ENCODE measurements at regions not wholly inside any gene's neighbourhood (a gene's known extent, or its start where the extent isn't known, plus 50 kb on each side); places are given as distances from the start of the nearest gene placed in this dataset.

DNA sequence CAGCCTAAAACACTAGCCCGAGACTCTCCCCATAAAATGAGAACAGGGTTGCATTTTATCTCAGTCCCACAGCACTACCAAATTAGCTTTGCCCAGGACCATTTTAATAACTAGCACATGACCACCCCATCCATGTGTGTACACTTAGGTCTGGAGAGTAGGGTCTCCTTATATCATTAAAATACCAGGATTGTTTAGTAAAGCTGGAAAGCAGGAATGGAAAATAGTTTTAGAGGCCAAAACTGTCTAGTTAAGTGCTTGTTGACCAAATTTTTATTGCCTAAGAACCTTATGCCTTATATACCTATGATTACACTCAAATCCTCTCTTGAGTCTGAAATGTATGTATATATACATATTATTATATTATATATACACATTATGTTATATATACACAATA, 608.4 kb downstream of the HDGFL1 start:
- DNase-seq, result no peak

DNA sequence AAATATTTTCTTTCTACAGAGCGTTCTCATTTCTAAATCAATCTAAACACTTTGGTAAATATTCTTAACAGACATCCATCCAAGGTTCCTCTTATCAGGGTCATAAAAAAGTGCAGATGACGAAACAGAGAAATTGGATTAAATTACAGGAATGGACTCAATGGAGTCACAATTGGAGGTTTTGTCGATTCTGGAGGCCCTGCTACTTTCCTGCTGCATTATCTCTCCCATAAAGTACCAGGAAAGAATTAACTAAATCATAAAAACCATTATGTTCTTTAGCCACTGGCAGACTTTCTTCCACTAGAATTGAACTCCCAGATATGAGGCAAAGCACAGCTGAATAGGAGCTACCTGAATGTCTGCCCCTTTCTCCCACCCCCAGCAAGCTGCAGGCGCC, 610.6 kb downstream of the HDGFL1 start:
- DNase-seq, result no peak

DNA sequence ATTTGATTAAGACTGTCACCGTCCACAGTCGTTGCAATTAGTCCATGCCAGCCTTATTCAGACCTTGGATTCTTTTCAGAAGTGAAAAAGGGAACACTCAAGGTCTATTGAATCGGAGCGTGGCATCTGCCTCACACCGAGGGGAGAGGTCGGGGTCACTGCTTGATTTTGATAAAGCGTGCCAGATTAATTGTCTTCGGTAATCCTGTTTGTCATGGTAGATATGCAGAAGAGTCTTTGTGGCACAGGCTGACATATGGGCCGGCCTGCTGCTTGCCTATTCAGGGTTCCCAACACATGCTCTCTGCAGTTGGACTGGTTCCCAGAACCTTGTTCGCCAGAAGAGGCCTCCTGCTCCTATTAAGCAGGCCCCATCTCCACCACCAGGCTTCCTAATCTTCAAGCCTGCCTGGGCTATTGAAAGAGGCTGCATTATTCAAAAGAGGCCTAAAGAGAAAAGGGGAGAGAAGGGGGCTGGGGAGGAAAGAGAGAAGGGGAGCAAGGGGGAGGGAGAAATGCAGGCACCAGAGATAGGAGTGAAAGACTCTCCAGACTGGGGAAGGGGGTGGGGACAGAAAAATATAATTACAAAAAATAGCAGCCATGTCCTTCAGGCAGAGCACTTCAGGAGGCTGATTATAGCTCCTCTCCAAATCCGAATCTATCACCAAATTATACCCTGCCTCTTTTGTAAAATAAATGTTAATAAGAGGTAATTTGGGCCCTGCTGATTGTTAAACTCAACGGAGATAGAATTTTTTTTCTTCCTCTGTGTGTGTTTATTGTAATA, 611.3 kb downstream of the HDGFL1 start:
- DNase-seq, result no peak

DNA sequence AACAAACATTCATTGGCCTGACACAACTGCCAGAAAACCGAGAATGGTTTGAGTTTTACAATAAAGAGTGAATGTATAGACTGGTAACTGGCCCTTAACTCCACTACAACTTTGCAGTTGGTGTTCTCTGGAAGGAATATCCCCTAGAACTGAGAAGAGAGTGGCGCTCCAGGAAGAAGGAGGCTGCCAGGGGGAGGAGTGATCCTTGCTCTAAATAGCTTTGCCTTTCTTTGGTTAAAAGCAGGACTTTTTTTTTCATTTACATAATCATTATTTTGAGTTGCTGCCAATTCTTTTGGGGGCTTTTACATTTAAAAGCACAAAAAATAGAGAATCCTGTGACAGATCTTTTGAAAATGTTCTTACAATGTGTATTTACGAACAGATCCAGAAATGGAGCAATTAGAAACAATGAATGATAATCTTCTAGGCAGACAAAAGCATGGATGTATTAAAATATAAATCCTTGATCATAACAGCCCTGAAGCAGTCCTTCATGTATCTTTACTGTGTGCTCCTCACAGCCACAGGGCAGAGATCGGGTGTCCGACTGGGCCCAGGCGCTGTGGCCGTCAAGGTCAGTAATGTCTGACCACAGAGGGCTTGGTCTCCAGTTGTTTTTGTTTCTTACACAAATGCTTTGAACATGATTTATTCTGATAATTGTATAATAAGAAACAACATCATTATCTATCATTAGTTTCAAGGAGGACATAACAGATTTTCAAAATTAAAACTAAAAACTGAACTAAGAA, 612.2 kb downstream of the HDGFL1 start:
- DNase-seq, result no peak

DNA sequence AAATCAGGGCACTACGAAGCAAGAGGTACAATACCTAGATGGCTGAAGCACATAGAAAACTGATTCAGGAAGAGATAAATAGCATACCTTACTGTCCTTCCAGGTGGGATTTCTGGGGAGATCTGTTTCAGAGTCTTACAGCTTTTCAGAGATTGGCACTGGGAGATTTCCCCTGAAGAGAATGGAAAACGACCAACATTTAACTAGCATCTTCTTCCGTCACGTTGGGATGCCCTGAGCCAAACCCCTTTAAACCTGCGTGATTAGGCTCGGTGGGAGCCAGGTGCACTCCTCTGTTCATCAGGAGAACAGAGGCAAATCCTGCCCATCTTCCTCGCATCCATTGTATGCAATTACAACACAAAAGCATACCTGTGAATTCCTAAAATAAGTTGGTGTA, 614.5 kb downstream of the HDGFL1 start:
- no peak for DNase-seq

DNA sequence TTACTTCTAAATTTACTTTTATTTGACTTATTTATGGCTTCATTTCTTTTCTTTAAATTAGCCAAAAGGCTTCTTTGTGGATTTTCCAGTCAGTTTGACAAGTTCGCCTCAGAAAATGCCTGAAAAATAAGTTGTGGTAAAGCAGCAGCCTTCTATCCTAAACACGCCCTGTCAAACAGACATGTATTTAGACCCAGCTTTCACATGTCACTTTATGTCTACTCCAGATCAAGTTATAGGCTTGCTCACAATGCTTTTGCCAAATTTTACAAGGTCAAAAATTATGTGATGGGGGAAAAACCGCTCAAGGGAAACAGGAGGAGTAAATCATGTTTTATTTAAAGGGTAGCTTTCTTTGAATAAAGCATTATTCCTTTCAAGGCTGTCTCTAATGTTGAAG, 615.0 kb downstream of the HDGFL1 start:
- no peak for DNase-seq

DNA sequence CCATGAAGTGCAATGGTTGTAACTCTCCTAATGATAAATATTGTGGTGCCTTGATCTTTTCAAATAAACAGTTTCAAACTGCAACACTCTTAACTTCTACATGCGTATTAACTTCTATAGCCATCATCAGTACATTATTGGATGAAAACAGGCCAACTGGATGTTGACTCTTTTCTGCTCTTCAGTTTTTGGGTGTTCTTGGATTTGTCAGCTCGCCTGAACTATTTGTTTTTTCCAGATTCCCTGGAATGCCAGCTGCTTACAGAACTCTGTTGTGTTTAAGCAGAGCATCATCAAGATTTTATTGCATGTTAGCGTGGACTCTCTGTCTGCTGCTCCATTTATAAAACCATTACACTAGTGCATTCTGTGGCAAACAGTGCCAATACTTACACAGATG, 626.1 kb downstream of the HDGFL1 start:
- no peak for DNase-seq

DNA sequence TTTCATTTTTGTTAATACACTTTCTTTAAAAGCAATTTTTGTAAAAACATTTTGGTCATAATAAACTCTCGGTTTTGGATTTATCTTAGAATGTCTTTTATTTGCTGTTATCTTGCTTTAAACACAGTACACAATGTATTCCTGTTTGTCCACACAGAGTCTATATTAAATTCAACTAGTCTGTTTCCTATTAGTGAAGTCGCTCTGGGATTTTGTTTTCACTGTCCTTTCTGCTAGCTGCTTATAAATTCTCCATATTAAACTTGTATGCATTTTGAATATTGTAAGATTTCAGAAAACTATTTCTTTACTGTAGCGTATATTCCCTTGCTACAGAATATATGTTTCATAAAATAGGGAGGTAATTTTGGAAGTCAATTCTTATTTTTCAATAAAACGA, 630.2 kb downstream of the HDGFL1 start:
- DNase-seq, result no peak

DNA sequence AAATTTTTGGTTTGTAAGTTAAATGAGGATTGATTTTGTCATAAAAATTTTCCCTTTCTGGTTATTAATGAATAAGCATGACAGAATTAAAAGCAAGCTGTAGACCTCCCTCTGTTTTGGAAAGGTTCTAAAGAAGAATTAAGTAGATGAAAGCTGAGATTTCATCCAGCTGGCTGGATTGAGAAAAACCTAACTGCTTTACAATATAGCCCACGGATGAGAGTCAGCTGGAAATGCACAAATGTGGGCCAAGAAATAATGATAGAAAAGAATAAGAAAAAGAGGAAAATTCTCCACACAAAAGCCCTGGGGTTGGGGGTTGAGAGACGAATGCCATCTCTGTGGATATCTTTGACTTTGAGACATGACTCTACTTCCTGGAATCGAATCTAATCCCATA, 631.6 kb downstream of the HDGFL1 start:
- DNase-seq, result no peak

DNA sequence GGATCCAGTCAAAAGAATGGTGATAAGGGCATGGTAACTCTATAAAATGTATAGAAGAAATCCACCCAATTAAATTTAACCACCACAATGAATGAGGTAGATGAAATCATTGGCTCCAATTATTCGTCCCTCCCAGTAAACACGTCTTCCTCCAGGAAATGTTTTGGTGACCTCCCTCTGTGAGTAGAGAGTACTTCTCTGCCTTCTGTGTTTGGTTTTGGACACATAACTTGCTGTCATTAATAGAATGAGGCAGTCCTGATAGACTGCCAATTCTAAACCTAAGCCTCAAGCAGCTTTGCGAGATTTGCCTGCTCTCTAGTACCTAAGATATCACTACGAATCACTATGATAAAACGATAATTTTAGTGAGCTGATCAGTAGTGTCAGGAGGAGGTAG, 632.8 kb downstream of the HDGFL1 start:
- no peak for DNase-seq

DNA sequence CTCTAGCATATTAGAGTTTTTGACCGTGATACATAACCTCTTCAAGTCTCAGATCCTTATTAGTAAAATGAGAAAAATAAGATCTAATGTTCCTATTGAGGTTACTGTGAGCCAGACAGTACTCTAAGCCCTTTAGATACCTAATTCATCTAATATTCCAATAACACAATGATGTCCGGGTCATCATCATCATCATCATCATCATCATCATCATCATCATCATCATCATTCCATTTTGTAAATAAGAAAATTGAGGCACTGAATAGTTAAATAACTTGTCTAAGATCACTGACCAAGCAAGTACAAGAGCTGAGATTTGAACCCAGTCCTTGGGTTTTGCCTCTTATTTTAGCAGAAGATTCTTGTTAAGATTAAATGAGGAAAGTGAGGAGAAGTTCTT, 643.0 kb downstream of the HDGFL1 start:
- no peak for DNase-seq

DNA sequence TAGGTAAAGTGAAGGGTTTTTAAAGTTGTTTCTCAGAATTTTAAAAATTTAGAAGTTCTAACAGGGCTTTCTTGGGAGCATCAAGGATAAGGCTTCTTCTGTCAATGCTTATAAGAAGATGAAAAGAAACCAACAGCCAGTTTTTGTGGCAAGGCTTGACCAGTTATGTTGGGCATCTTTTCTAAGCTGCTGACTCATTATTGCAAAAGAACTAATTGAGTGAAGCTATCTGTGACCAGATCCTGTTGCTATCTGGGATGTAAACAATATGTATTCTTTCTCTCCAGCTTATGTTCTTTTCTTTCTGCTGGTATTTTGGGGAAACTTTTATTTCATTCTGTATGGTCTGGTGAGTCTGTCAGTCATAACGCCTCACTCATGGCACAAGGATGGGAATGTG, 643.8 kb downstream of the HDGFL1 start:
- no peak for DNase-seq

DNA sequence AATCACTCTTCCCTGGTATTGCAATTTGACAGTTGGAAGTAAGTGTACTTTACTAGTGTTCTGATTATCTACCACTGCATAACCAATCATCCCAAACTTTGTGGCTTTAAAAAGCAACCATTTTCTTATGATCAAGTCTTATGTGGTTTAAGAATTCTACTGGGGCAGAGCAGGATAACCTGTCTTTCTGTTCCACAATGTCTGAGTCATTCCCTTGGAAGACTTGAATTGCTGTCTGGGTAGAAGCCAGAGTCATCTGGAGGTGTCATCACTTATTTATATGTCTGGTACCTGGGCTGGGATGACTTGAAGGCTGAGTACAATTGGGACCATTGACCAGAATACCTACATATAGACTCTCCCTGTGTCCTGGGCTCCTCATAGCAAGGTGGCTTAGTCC, 644.3 kb downstream of the HDGFL1 start:
- DNase-seq, result no peak

DNA sequence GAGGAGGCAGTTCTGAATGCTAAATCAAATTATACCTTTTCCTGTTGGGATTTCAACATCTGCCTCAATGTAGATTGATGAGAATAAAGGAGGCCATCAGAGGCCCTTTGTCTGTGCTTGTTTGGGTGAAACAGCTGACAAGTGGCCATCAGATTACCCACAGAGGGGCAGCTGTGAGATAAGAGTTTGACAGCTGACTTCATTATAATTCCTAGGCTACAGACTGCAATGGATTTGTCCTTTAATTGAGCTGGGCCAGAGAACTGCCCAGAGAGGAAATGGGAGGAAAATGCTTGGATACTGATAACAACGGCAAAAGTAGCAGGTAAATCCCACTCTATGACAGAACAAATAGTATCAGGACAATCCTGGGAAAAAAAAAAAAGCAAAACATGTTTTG, 649.4 kb downstream of the HDGFL1 start:
- DNase-seq, result no peak

DNA sequence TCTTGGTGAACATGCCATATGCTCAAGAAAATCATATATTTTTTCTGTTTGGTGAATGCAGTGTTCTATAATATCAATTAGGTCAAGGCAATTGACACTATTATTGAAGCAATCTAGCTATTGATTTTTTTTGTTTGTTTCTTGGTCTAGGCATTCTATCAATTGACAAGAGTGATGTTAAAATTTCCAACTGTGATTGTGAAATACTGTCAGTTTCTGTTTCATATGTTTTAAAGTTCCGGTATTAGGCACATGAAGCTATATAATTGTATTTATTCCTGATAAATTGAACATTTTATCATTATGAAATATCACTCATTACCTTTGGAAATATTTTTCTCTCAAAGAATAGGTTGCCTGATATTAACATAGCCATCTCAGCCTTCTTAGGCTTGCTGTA, 653.4 kb downstream of the HDGFL1 start:
- no peak for DNase-seq

DNA sequence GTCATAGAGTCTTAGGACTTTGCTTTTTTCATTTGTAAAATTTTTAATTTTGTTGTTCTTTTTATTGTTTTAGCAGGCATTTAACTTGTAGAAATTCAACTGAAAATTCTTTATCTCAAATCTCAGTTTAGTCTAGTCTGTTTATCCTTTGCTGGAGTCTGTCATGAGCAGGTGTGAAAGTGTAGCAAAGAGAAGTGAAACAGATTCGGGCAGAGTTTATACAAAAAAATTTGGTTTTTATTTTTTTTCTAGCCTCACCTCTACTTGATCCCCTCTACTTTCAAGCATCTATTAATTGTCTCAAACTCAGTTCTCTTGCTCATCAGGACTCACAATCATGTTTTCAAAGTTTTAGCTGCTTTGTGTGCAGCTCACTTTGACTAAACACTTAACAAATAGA, 655.2 kb downstream of the HDGFL1 start:
- DNase-seq, result no peak

DNA sequence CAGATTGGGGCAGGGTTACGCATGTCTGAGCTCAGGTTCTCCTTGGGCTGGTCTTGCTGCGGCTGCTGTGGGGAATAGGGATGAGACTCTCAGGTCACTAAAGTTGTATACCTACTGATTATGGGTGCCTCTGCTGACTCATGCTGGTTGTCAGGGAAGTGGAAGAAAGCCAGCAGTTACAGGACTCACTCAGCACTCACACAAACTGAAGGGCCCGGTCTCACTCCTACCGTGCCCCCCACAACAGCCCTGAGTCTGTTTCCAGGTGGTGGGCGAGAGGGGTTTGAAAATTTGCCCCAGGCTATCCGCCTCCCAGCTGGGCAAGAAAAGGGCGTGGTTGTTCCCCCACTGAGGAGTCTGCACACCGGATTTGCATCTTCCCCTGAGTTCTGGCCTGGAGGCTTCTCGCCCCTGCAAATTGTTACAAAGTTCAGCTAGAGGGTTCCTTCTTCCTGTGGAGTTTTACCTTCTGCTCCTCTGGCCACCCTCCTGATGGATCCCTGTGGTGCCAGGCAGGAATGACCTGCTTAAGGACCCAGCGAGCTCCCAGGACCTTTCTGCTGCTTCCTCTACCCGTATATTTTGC, 659.2 kb downstream of the HDGFL1 start:
- DNase-seq, result no peak

DNA sequence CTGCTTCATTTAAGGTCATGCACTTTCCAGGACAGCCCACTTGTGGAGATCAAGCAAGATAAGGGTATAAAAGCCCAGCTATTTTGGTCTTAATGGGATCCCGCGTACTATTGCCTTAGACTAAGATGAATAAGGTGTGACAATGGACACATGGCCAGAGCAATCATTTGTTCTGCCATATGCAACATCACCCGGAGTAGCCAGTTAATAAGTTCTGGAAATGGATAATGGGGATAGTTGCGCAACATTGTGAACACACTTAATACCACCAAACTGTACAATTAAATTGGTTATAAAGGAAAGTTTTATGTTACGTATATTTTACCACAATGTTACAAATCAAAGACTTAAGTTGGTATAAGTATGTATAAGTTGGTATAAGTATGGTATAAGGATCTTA, 674.5 kb downstream of the HDGFL1 start:
- no peak for DNase-seq

DNA sequence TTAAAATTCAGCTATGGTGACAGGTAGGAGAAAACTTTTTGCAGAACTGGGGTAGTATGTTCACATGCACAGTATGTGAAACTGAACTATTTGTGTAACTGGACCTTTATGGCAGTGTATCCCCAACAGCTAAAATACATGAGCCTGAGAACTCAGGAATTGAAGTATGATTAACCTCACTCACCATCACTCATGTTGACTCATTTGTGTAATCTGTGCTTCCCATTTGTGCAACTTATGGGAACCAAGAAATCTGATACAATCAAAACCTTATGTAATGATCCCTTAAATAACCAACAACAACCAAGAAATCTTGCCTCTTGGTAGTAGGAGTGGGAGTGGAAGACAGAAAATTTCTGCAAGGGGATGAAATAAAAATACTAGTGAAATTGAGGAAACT, 674.9 kb downstream of the HDGFL1 start:
- DNase-seq, result no peak

DNA sequence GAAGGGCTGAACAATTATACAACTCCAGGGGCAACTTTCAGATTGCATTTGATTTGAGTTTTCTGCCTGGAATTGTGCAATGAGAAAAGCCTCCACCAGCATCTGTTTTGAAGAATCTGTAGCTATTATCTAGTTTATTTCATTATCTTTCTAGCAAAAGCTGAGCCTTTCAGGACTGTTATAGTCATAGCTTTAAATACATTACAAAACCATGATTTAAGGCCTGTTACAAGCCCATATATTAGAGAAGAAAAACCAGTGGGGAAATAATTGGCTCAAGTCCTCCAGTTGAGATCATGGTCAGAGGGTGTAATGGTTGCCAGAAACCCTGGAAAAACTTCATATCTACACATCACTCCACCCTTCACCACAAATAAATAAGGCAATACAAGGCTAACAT, 676.2 kb downstream of the HDGFL1 start:
- no peak for DNase-seq

DNA sequence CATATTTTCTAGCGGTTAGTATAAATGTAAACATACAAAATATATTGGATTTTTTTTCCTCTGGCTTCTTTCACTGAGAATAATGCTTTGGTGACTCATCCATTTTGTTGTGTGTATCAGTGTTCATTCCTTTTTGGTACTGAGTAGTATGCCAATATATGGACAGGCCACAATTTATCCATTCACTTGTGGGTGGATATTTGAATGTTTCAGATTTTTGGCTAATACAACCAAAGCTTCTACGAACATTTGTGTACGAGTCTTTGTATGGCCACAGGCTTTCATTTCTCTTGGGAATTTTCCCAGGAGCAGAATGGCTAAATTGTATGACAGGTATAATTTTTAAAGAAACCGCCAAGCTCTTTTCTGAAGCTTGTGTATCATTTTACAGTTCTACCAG, 677.5 kb downstream of the HDGFL1 start:
- no peak for DNase-seq

DNA sequence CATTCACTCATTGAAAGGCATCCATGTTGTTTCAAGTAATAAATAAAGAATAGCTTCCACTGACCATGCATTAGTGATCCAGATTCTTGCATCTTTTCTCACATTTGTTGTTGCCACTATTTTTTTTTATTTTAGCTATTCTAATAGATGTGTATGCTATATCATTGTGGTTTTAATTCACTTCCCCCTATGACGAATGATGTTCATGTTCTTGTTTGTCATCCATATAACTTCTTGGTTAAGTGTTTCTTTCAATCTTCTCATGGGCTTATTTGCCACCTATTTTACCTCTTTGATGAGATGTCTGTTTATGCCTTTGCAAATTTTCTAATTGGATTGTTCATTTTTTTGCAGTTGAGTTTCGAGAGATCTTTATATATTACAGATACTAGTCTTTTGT, 681.2 kb downstream of the HDGFL1 start:
- DNase-seq, result no peak

DNA sequence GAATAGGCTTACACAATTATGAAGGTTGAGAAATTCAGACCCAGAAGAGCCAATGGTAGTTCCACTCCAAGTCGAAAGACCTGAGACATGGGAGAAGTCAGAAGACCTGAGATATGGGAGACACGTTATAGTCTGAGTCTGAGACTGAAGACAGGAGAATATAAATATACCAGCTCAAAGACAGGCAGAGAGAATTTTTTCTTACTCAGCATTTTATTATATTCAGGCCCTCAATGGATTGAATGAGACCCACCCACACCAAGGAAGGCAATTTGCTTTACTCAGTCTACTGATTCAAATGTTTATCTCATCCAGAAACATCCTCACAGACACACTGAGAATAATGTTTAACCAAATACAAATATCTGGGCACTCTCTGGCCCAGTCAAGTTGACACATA, 693.5 kb downstream of the HDGFL1 start:
- no peak for DNase-seq

DNA sequence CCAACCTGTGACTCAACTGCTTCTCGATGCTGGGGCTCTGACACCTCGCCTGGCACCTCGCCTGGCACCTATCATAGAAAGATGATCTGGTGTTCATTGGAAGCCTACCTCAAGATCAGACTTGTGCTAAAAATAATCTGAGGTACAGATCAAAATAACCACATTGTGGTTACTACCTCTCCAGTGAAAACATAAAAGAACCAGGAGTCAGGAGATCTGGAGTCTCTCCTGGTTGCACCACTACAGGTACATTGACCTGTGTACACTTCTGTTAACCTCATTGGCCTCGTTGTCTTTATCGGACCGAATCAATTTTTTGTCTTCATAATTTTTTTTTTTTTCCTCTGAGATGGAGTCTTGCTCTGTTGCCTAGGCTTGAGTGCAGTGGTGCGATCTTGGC, 695.9 kb downstream of the HDGFL1 start:
- no peak for DNase-seq

Measured in NCI-H510A (cell line).